GM12878 (cell line): ENCODE measurements at regions not wholly inside any gene's neighbourhood (a gene's known extent, or its start where the extent isn't known, plus 50 kb on each side); places are given as distances from the start of the nearest gene placed in this dataset.

Experiments used
- CEBPB ChIP-seq, 2 experiments: fragments of 150-350 bp in 1 of 2; IDR thresholded peaks; 2 replicates each; pipeline ENCODE4 v1.6.1; 2012 to 2014; ENCODE audit warnings: low read depth in 2 of 2, low read length in 2 of 2, borderline replicate concordance in 1 of 2, inconsistent platforms in 1 of 2
- CTCF ChIP-seq, 3 experiments: IDR thresholded peaks in 2 of 3; conservative IDR thresholded peaks in 1 of 3; 2 replicates each; pipeline ENCODE4 v1.5.1; 2011; ENCODE audit warnings: low read depth in 3 of 3, low read length in 3 of 3, mild to moderate bottlenecking in 3 of 3, control low read depth in 2 of 3, moderate library complexity in 2 of 3, inconsistent platforms in 1 of 3, mixed read lengths in 1 of 3; ENCODE audit not compliant: control insufficient read depth in 2 of 3, insufficient read depth in 1 of 3; ENCODE audit errors: extremely low read depth in 1 of 3
- ETV6 ChIP-seq, 2 experiments: fragments of 450-650 bp in 1 of 2; IDR thresholded peaks in 1 of 2; conservative IDR thresholded peaks in 1 of 2; 2 replicates each; pipeline ENCODE4 v1.6.1; 2014; ENCODE audit warnings: antibody characterized with exemption in 1 of 2, borderline replicate concordance in 1 of 2, low read depth in 1 of 2, mild to moderate bottlenecking in 1 of 2, moderate library complexity in 1 of 2
- HCFC1 ChIP-seq: fragments of 150-350 bp; IDR thresholded peaks from 2 replicates; pipeline ENCODE4 v1.6.1; 2014; ENCODE audit warnings: low read length
- IKZF1 ChIP-seq: fragments of 450-650 bp; conservative IDR thresholded peaks from 2 replicates; pipeline ENCODE4 v1.6.1; 2017; ENCODE audit warnings: antibody characterized with exemption, mild to moderate bottlenecking
- POU2F2 ChIP-seq: IDR thresholded peaks from 3 replicates; pipeline ENCODE4 v1.6.1; 2011; ENCODE audit warnings: low read depth, mild to moderate bottlenecking, low read length, borderline replicate concordance
- ZNF687 ChIP-seq: fragments of 450-650 bp; IDR thresholded peaks from 2 replicates; pipeline ENCODE4 v1.6.1; 2017; ENCODE audit warnings: mild to moderate bottlenecking, moderate library complexity

- peak; percentile 23 to 58 (median 28); a peak in 4 of 6 replicates for TF ChIP-seq CTCF (IDR thresholded peaks at IDR 0.05 in 2 of 3, conservative IDR thresholded peaks at IDR 0.05 in 1 of 3; ENCODE audit: control insufficient read depth in 2 of 3, extremely low read depth in 1 of 3, insufficient read depth in 1 of 3, low read depth in 3 of 3, low read length in 3 of 3)
- TF ChIP-seq HCFC1 = no peak
- no peak for TF ChIP-seq CEBPB (IDR thresholded peaks at IDR 0.05; ENCODE audit: borderline replicate concordance in 1 of 2, low read depth in 2 of 2, low read length in 2 of 2)
- TF ChIP-seq ZNF687 = no peak
- TF ChIP-seq IKZF1 = peak; percentile 19; the same call in 1 of the 2 replicates
- TF ChIP-seq ETV6 (conservative IDR thresholded peaks at IDR 0.05 in 1 of 2, IDR thresholded peaks at IDR 0.05 in 1 of 2; ENCODE audit: borderline replicate concordance in 1 of 2, low read depth in 1 of 2) = no peak
- TF ChIP-seq POU2F2 = no peak
Measured at GRCh38 chr2:74080346-74080745, 67.4 kb downstream of the BOLA3 start (continued).
